ENCODE measurements at regions not wholly inside any gene's neighbourhood (a gene's known extent, or its start where the extent isn't known, plus 50 kb on each side); places are given as distances from the start of the nearest gene placed in this dataset.
A peak's percentile ranks its signal among the peaks of the same experiment; 100 is the strongest.
"Not testable (repeated sequence)": the region's sequence is repeated elsewhere in the genome, so short reads cannot be mapped to it uniquely, and the experiment has no call there.

- DNase-seq (ENCODE audit: low spot score) = no peak
Measured at GRCh38 chr12:63508543-63508942, 159.8 kb downstream of the DPY19L2 start.

- no peak for DNase-seq (ENCODE audit: low spot score)
Measured at GRCh38 chr12:63499567-63499966, 168.7 kb downstream of the DPY19L2 start.

GRCh38 chr12:63498239-63498638 is 170.1 kb downstream of the DPY19L2 start:
- DNase-seq (ENCODE audit: low spot score) = no peak

GRCh38 chr12:63496654-63497053 is 171.6 kb downstream of the DPY19L2 start:
- no peak for DNase-seq (ENCODE audit: low spot score)

GRCh38 chr12:63495974-63496373 is 172.3 kb downstream of the DPY19L2 start:
- no peak for DNase-seq (ENCODE audit: low spot score)

- DNase-seq (ENCODE audit: low spot score) = not testable (repeated sequence)
Measured at GRCh38 chr12:63493357-63493756, 174.9 kb downstream of the DPY19L2 start.

- DNase-seq (ENCODE audit: low spot score) = no peak
Measured at GRCh38 chr12:63480186-63480585, 188.1 kb downstream of the DPY19L2 start.

GRCh38 chr12:63470161-63470560 is 198.1 kb downstream of the DPY19L2 start:
- DNase-seq (ENCODE audit: low spot score) = no peak

- no peak for DNase-seq (ENCODE audit: low spot score)
Measured at GRCh38 chr12:63467951-63468350, 200.3 kb downstream of the DPY19L2 start.

- no peak for DNase-seq (ENCODE audit: low spot score)
Measured at GRCh38 chr12:63457857-63458256, 210.4 kb downstream of the DPY19L2 start.

GRCh38 chr12:63457428-63457827 is 210.9 kb downstream of the DPY19L2 start:
- no peak for DNase-seq (ENCODE audit: low spot score)

GRCh38 chr12:63450816-63451215 is 217.5 kb downstream of the DPY19L2 start:
- DNase-seq (ENCODE audit: low spot score) = no peak

- DNase-seq (ENCODE audit: low spot score) = no peak
Measured at GRCh38 chr12:63450334-63450733, 218.0 kb downstream of the DPY19L2 start.

- DNase-seq (ENCODE audit: low spot score) = no peak
Measured at GRCh38 chr12:63445224-63445880, 222.9 kb downstream of the DPY19L2 start.

- DNase-seq (ENCODE audit: low spot score) = no peak
Measured at GRCh38 chr12:63440048-63440447, 228.2 kb downstream of the DPY19L2 start.

- not testable (repeated sequence) for DNase-seq (ENCODE audit: low spot score)
Measured at GRCh38 chr12:63434384-63434783, 233.9 kb downstream of the DPY19L2 start.

GRCh38 chr12:63427969-63428368 is 240.3 kb downstream of the DPY19L2 start:
- DNase-seq (ENCODE audit: low spot score) = not testable (repeated sequence)

GRCh38 chr12:63427029-63427428 is 241.3 kb downstream of the DPY19L2 start:
- DNase-seq (ENCODE audit: low spot score) = not testable (repeated sequence)

- no peak for DNase-seq (ENCODE audit: low spot score)
Measured at GRCh38 chr12:63424671-63425070, 243.6 kb downstream of the DPY19L2 start.

- DNase-seq (ENCODE audit: low spot score) = no peak
Measured at GRCh38 chr12:63423839-63424238, 244.5 kb downstream of the DPY19L2 start.

GRCh38 chr12:63420206-63420644 is 248.1 kb downstream of the DPY19L2 start:
- peak; percentile 39 for DNase-seq (ENCODE audit: low spot score)

GRCh38 chr12:63419154-63419553 is 249.1 kb downstream of the DPY19L2 start:
- no peak for DNase-seq (ENCODE audit: low spot score)

- no peak for DNase-seq (ENCODE audit: low spot score)
Measured at GRCh38 chr12:63416788-63417187, 251.5 kb downstream of the DPY19L2 start.

GRCh38 chr12:63415357-63415756 is 252.9 kb downstream of the DPY19L2 start:
- DNase-seq (ENCODE audit: low spot score) = no peak
